Peyer's patch (tissue), 4 donors: ENCODE measurements at regions not wholly inside any gene's neighbourhood (a gene's known extent, or its start where the extent isn't known, plus 50 kb on each side); places are given as distances from the start of the nearest gene placed in this dataset.

Experiments
- POLR2A ChIP-seq, 2 donors: fragments of 450-650 bp; IDR thresholded peaks; one replicate each; pipeline ENCODE4 v1.5.1; 2017; ENCODE audit warnings: antibody characterized with exemption in 2 of 2, mild to moderate bottlenecking in 2 of 2, moderate library complexity in 2 of 2
- TF ChIP-seq, protein P1 (sequence below), 6 experiments: fragments of 450-650 bp in 4 of 6; fragments of 200-600 bp in 2 of 6; sonication (generic) in 1 of 6; IDR thresholded peaks; one replicate each; pipeline ENCODE4 v1.5.1; 2017 to 2019; ENCODE audit warnings: antibody characterized with exemption in 6 of 6, mild to moderate bottlenecking in 3 of 6, moderate library complexity in 1 of 6

DNA sequence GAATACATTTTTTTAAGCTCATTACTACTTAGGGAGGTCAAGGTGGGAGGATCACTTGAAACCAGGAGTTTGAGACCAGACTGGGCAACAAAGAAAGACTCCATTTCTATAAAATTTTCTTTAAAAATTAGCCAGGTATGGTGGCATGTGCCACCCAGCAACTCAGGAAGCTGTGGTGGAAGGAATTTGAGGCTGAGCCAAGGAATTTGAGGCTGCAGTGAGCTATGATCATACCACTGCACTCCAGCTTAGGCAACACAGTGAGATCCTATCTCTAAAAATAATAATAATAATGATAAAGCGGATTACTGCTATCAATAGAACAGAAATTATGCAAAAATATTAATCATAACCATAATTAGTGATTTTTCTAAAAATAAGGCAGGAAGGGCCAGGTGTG, 170.3 kb downstream of the COPRS start:
- TF ChIP-seq, protein P1, sequence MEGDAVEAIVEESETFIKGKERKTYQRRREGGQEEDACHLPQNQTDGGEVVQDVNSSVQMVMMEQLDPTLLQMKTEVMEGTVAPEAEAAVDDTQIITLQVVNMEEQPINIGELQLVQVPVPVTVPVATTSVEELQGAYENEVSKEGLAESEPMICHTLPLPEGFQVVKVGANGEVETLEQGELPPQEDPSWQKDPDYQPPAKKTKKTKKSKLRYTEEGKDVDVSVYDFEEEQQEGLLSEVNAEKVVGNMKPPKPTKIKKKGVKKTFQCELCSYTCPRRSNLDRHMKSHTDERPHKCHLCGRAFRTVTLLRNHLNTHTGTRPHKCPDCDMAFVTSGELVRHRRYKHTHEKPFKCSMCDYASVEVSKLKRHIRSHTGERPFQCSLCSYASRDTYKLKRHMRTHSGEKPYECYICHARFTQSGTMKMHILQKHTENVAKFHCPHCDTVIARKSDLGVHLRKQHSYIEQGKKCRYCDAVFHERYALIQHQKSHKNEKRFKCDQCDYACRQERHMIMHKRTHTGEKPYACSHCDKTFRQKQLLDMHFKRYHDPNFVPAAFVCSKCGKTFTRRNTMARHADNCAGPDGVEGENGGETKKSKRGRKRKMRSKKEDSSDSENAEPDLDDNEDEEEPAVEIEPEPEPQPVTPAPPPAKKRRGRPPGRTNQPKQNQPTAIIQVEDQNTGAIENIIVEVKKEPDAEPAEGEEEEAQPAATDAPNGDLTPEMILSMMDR (IDR thresholded peaks at IDR 0.05), result no peak
- no peak for TF ChIP-seq POLR2A (IDR thresholded peaks at IDR 0.05)
